A204.1 (cell line): ENCODE measurements at regions not wholly inside any gene's neighbourhood (a gene's known extent, or its start where the extent isn't known, plus 50 kb on each side); places are given as distances from the start of the nearest gene placed in this dataset.
"Not testable (repeated sequence)": the region's sequence is repeated elsewhere in the genome, so short reads cannot be mapped to it uniquely, and the experiment has no call there.

ENCODE experiments used
- FAIRE-seq: peaks from 2 replicates; lab custom pipeline; 2012; peaks lifted over from hg19 to GRCh38; lab: Jason Lieb, UNC

- no peak for FAIRE-seq
Measured at GRCh38 chr21:17738176-17738953, 80.8 kb downstream of the C21orf91 start.

GRCh38 chr21:17736072-17736471, 83.1 kb downstream of the C21orf91 start:
- no peak for FAIRE-seq

- no peak for FAIRE-seq
Measured at GRCh38 chr21:17733209-17733608, 85.9 kb downstream of the C21orf91 start.

GRCh38 chr21:17732306-17732705, 86.8 kb downstream of the C21orf91 start:
- no peak for FAIRE-seq

GRCh38 chr21:17731554-17731953, 87.6 kb downstream of the C21orf91 start:
- FAIRE-seq = peak; percentile 84

GRCh38 chr21:17730782-17731181, 88.4 kb downstream of the C21orf91 start:
- no peak for FAIRE-seq

- no peak for FAIRE-seq
Measured at GRCh38 chr21:17729455-17729854, 89.7 kb downstream of the C21orf91 start.

- FAIRE-seq = no peak
Measured at GRCh38 chr21:17727361-17727760, 91.8 kb downstream of the C21orf91 start.

GRCh38 chr21:17726047-17726829, 92.9 kb downstream of the C21orf91 start:
- FAIRE-seq = no peak

- FAIRE-seq = no peak
Measured at GRCh38 chr21:17725339-17725738, 93.8 kb downstream of the C21orf91 start.

GRCh38 chr21:17712887-17713286, 100.2 kb upstream of the BTG3 start:
- no peak for FAIRE-seq

- no peak for FAIRE-seq
Measured at GRCh38 chr21:17711896-17712295, 99.2 kb upstream of the BTG3 start.

GRCh38 chr21:17709266-17709611, 96.5 kb upstream of the BTG3 start:
- FAIRE-seq = no peak

- no peak for FAIRE-seq
Measured at GRCh38 chr21:17708522-17709265, 96.0 kb upstream of the BTG3 start.

GRCh38 chr21:17699524-17700189, 87.0 kb upstream of the BTG3 start:
- FAIRE-seq = no peak

GRCh38 chr21:17697473-17697872, 84.8 kb upstream of the BTG3 start:
- no peak for FAIRE-seq

GRCh38 chr21:17694416-17694815, 81.7 kb upstream of the BTG3 start:
- FAIRE-seq = not testable (repeated sequence)

- FAIRE-seq = no peak
Measured at GRCh38 chr21:17693801-17694200, 81.1 kb upstream of the BTG3 start.

- no peak for FAIRE-seq
Measured at GRCh38 chr21:17690078-17690494, 77.4 kb upstream of the BTG3 start.

- no peak for FAIRE-seq
Measured at GRCh38 chr21:17688912-17689874, 76.5 kb upstream of the BTG3 start.

GRCh38 chr21:17682924-17683323, 70.2 kb upstream of the BTG3 start:
- no peak for FAIRE-seq
